HepG2 (cell line): ENCODE measurements at regions not wholly inside any gene's neighbourhood (a gene's known extent, or its start where the extent isn't known, plus 50 kb on each side); places are given as distances from the start of the nearest gene placed in this dataset.

Source experiments
- ATAC-seq: fragments of 200-7000 bp; cut with Tn5 transposase; 3 replicates; pipeline ENCODE4 v1.9.1; 2020; ENCODE audit warnings: mild to moderate bottlenecking, moderate library complexity
- BruUV-seq: library from RNA; stranded (reverse); fragments of 400-500 nt; replicated peaks from 2 replicates; lab custom pipeline; 2021; lab: Mats Ljungman, UMichigan
- CTCF ChIA-PET: fragments of 300-600 bp; formaldehyde crosslinking; extraction: SDS; loops from one replicate; lab custom pipeline; 2021; ENCODE audit warnings: low total read pairs, inconsistent platforms, low intra/inter-chr PET ratio; lab: Yijun Ruan, JAX
- POLR2A ChIA-PET: fragments of 350-600 bp; sonication (Branson Sonifier 250); formaldehyde crosslinking; loops from one replicate; lab custom pipeline; 2020; ENCODE audit warnings: antibody characterized with exemption, inconsistent platforms; lab: Yijun Ruan, JAX
- DNase-seq: peaks from one replicate; pipeline ENCODE4 v3.0.0-alpha.2; 2015; ENCODE audit warnings: low spot score
- FAIRE-seq: peaks from 3 replicates; lab custom pipeline; 2011; peaks lifted over from hg19 to GRCh38; lab: Jason Lieb, UNC
- H2AFZ ChIP-seq: one replicate; pipeline ENCODE4 v1.6.1; 2011; ENCODE audit warnings: low read length, inconsistent platforms
- H3K27ac ChIP-seq: fragments of 300-600 bp; 3 replicates; pipeline ENCODE4 v1.8.0; 2011; ENCODE audit warnings: mixed run types, mild to moderate bottlenecking, mixed read lengths, low read length, inconsistent platforms; ENCODE audit not compliant: insufficient read depth; ENCODE audit errors: extremely low read length
- H3K27me3 ChIP-seq, 2 experiments: fragments of 200-600 bp in 1 of 2; 2 replicates in 1 of 2; 3 replicates in 1 of 2; pipeline versions ENCODE4 v1.6.0 to v1.8.0; 2011; ENCODE audit warnings: low read length in 2 of 2, mild to moderate bottlenecking in 2 of 2, moderate library complexity in 2 of 2, inconsistent platforms in 1 of 2; ENCODE audit not compliant: insufficient read depth in 2 of 2, control insufficient read depth in 1 of 2
- H3K36me3 ChIP-seq, 2 experiments: fragments of 200-600 bp in 1 of 2; replicated peaks in 1 of 2; 2 replicates in 1 of 2; 3 replicates in 1 of 2; pipeline versions ENCODE4 v1.5.1 to v1.8.0; 2011; ENCODE audit warnings: low read length in 2 of 2, inconsistent platforms in 1 of 2; ENCODE audit not compliant: insufficient read depth in 2 of 2, control insufficient read depth in 1 of 2
- H3K4me1 ChIP-seq: 2 replicates; pipeline ENCODE4 v1.5.1; 2012; ENCODE audit warnings: low read length, inconsistent platforms; ENCODE audit not compliant: insufficient read depth
- H3K4me2 ChIP-seq: 2 replicates; pipeline ENCODE4 v1.6.0; 2011; ENCODE audit warnings: low read depth, low read length, inconsistent platforms
- H3K4me3 ChIP-seq, 3 experiments: fragments of 200-600 bp in 1 of 3; sonication (generic), shearing (Covaris generic) in 1 of 3; replicated peaks in 1 of 3; 2 replicates each; pipeline ENCODE4 v1.5.1; 2011 to 2016; ENCODE audit warnings: low read length in 3 of 3, inconsistent platforms in 2 of 3, low read depth in 2 of 3, mild to moderate bottlenecking in 2 of 3, control low read depth in 1 of 3, mixed read lengths in 1 of 3; ENCODE audit not compliant: insufficient read depth in 1 of 3
- H3K79me2 ChIP-seq: one replicate; pipeline ENCODE4 v1.6.1; 2011; ENCODE audit warnings: low read length, inconsistent platforms; ENCODE audit not compliant: insufficient read depth
- H3K9ac ChIP-seq: 2 replicates; pipeline ENCODE4 v1.6.0; 2011; ENCODE audit warnings: mild to moderate bottlenecking, low read depth, low read length, inconsistent platforms; ENCODE audit not compliant: insufficient read depth
- H3K9me3 ChIP-seq: 2 replicates; pipeline ENCODE4 v1.5.1; 2012; ENCODE audit warnings: mild to moderate bottlenecking, low read length
- H4K20me1 ChIP-seq: 2 replicates; pipeline ENCODE4 v1.6.0; 2011; ENCODE audit warnings: inconsistent platforms, mild to moderate bottlenecking, low read length, moderate library complexity; ENCODE audit not compliant: insufficient read depth
- GATAD2A ChIP-seq: IDR thresholded peaks from 2 replicates; pipeline ENCODE4 v1.6.1; 2016
- MAFF ChIP-seq: IDR thresholded peaks from 2 replicates; pipeline ENCODE4 v1.6.1; 2011; ENCODE audit warnings: low read depth, low read length, improper control_type of control experiment
- MAFK ChIP-seq, 2 experiments: IDR thresholded peaks in 1 of 2; conservative IDR thresholded peaks in 1 of 2; 2 replicates each; pipeline ENCODE4 v1.6.1; 2011; ENCODE audit warnings: improper control_type of control experiment in 2 of 2, low read length in 2 of 2
- WGBS: methylation state at CpG from one replicate; pipeline ENCODE4 v1.1.6; 2017; ENCODE audit warnings: low lambda C conversion rate; 5-methylcytosine and 5-hydroxymethylcytosine counted together
- in situ Hi-C: cut with HindIII; loops from 2 replicates; pipeline ENCODE4 v1.10.0; 2017; ENCODE audit warnings: low pct_unique_long_range_greater_than_20kb; ENCODE audit not compliant: extremely low pct_ligation_motif_present
- intact Hi-C: fragments of 100-400 bp; cut with micrococcal nuclease; formaldehyde crosslinking; loops from one replicate; pipeline ENCODE4 v1.10.0; 2022; ENCODE audit not compliant: unreplicated experiment
- TF ChIP-seq, protein P1 (sequence below), 2 experiments: fragments of 450-650 bp in 1 of 2; sonication (generic) in 1 of 2; formaldehyde crosslinking in 1 of 2; IDR thresholded peaks; 2 replicates each; pipeline versions ENCODE4 v1.6.1 to v1.8.0; 2016 to 2022; ENCODE audit warnings: antibody characterized with exemption in 1 of 2, mild to moderate bottlenecking in 1 of 2, missing genetic modification reagents in 1 of 2
- TF ChIP-seq, protein P2 (sequence below): sonication (generic); formaldehyde crosslinking; IDR thresholded peaks from 2 replicates; pipeline ENCODE4 v1.5.0; 2020; ENCODE audit warnings: missing genetic modification reagents

DNA sequence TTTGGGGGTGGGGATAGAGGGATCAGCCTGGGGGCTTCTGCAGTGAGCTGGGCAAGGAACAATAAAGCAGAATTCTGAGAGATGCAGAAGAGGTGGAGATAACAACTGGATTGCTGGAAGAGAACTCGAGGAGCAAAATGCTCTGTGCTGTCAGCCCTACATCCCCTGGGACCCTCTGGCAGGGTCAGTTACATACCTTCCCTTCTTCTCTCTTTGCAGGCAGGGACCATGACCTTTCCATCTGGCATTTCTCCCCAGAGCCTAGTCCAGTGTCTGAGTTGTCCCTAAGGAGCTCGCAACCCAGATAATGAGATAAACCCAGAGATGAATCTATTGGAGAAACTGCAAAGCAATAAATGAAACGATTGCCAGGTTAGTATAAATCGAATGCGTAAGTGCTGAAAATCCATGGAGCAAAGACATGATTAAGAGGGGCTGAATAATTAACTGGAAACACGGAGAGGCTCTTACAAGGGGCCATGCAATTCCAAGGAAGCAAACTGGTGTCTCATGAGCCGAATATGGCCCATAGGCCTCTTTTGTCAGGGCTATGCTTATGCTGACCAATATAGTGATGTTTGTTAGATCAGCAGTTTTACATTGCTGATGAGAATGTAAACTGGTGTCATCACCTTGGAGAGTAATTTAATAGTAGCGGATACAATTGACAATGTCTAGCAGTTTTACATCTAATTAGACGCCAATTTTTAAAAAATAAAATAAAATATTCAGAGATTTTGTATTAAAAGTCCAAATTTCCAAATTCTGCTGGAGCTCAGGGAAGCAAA, 129.4 kb upstream of the IRX5 start:
- intact Hi-C loops = no loop called here

More for the DNA sequence above, 129.4 kb upstream of the IRX5 start:
- no peak for ATAC-seq
- H3K4me1 ChIP-seq = no peaks in the 10 kb centered on the region
- POLR2A ChIA-PET = no interaction called here
- H3K27me3 ChIP-seq = no peaks in the 10 kb centered on the region
- TF ChIP-seq MAFK (conservative IDR thresholded peaks at IDR 0.05 in 1 of 2, IDR thresholded peaks at IDR 0.05 in 1 of 2; ENCODE audit: low read length in 2 of 2) (peak; percentile 57 to 70), MAFF (peak; percentile 57), GATAD2A (CRISPR knock-in tag) (no peak)
- TF ChIP-seq, protein P1, sequence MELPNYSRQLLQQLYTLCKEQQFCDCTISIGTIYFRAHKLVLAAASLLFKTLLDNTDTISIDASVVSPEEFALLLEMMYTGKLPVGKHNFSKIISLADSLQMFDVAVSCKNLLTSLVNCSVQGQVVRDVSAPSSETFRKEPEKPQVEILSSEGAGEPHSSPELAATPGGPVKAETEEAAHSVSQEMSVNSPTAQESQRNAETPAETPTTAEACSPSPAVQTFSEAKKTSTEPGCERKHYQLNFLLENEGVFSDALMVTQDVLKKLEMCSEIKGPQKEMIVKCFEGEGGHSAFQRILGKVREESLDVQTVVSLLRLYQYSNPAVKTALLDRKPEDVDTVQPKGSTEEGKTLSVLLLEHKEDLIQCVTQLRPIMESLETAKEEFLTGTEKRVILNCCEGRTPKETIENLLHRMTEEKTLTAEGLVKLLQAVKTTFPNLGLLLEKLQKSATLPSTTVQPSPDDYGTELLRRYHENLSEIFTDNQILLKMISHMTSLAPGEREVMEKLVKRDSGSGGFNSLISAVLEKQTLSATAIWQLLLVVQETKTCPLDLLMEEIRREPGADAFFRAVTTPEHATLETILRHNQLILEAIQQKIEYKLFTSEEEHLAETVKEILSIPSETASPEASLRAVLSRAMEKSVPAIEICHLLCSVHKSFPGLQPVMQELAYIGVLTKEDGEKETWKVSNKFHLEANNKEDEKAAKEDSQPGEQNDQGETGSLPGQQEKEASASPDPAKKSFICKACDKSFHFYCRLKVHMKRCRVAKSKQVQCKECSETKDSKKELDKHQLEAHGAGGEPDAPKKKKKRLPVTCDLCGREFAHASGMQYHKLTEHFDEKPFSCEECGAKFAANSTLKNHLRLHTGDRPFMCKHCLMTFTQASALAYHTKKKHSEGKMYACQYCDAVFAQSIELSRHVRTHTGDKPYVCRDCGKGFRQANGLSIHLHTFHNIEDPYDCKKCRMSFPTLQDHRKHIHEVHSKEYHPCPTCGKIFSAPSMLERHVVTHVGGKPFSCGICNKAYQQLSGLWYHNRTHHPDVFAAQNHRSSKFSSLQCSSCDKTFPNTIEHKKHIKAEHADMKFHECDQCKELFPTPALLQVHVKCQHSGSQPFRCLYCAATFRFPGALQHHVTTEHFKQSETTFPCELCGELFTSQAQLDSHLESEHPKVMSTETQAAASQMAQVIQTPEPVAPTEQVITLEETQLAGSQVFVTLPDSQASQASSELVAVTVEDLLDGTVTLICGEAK (IDR thresholded peaks at IDR 0.05) = no peak
- TF ChIP-seq, protein P1 (CRISPR knock-in tag; IDR thresholded peaks at IDR 0.05) = no peak
- TF ChIP-seq, protein P2, sequence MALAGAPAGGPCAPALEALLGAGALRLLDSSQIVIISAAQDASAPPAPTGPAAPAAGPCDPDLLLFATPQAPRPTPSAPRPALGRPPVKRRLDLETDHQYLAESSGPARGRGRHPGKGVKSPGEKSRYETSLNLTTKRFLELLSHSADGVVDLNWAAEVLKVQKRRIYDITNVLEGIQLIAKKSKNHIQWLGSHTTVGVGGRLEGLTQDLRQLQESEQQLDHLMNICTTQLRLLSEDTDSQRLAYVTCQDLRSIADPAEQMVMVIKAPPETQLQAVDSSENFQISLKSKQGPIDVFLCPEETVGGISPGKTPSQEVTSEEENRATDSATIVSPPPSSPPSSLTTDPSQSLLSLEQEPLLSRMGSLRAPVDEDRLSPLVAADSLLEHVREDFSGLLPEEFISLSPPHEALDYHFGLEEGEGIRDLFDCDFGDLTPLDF (CRISPR knock-in tag) = no peak
- TF ChIP-seq, all 625 proteins: peak for 2
- no peak overlapping the region for H2AFZ ChIP-seq
- 48% methylated on average over 9 of the region's 9 CpGs for WGBS
- no peak overlapping the region for H3K4me3 ChIP-seq
- in situ Hi-C loops = no loop called here
- H3K36me3 ChIP-seq = no peaks in the 10 kb centered on the region
- no peak overlapping the region for H3K9ac ChIP-seq
- H3K79me2 ChIP-seq = no peaks in the 10 kb centered on the region
- BruUV-seq = no TSS peak
- no peak for DNase-seq
- CTCF ChIA-PET = no interaction called here
- peaks cover 6% of the 10 kb centered on the region; the same call in 1 of the 2 replicates for H3K9me3 ChIP-seq
- FAIRE-seq = no peak
- no peak overlapping the region for H3K27ac ChIP-seq
- no peak overlapping the region for H3K4me2 ChIP-seq
- H4K20me1 ChIP-seq = no peaks in the 10 kb centered on the region
